Mesenchymal stem cell (in vitro differentiated cells and primary cell): ENCODE measurements at regions not wholly inside any gene's neighbourhood (a gene's known extent, or its start where the extent isn't known, plus 50 kb on each side); places are given as distances from the start of the nearest gene placed in this dataset.

Experiments
- DNase-seq: peaks from one replicate; pipeline ENCODE4 v3.0.0-alpha.2; 2013
- H2AFZ ChIP-seq: one replicate; pipeline ENCODE4 v1.6.1; 2013; ENCODE audit warnings: low read depth, mild to moderate bottlenecking, control low read depth, inconsistent platforms, low read length, moderate library complexity
- H2AK5ac ChIP-seq: 2 replicates; pipeline ENCODE4 v1.6.1; 2013; ENCODE audit warnings: low read length, moderate library complexity, mild to moderate bottlenecking, inconsistent platforms; ENCODE audit not compliant: severe bottlenecking
- H2BK120ac ChIP-seq: one replicate; pipeline ENCODE4 v1.6.1; 2013; ENCODE audit warnings: low read depth, mild to moderate bottlenecking, inconsistent platforms, low read length, moderate library complexity
- H2BK12ac ChIP-seq, 2 experiments: one replicate each; pipeline ENCODE4 v1.6.1; 2013; ENCODE audit warnings: inconsistent platforms in 2 of 2, low read length in 2 of 2, mild to moderate bottlenecking in 2 of 2, moderate library complexity in 2 of 2, control low read depth in 1 of 2
- H2BK15ac ChIP-seq: one replicate; pipeline ENCODE4 v1.6.1; 2013; ENCODE audit warnings: mild to moderate bottlenecking, low read depth, inconsistent platforms; ENCODE audit not compliant: poor library complexity, severe bottlenecking
- H2BK5ac ChIP-seq: 2 replicates; pipeline ENCODE4 v1.6.1; 2013; ENCODE audit warnings: low read depth, mild to moderate bottlenecking, low read length, control low read depth, inconsistent platforms; ENCODE audit not compliant: poor library complexity, severe bottlenecking
- H3K14ac ChIP-seq, 2 experiments: one replicate each; pipeline ENCODE4 v1.6.1; 2013; ENCODE audit warnings: inconsistent platforms in 2 of 2, low read length in 2 of 2, control low read depth in 1 of 2, mild to moderate bottlenecking in 1 of 2, moderate library complexity in 1 of 2
- H3K18ac ChIP-seq, 2 experiments: one replicate each; pipeline ENCODE4 v1.6.1; 2013; ENCODE audit warnings: inconsistent platforms in 2 of 2, low read length in 2 of 2, control low read depth in 1 of 2, low read depth in 1 of 2, mild to moderate bottlenecking in 1 of 2
- H3K23ac ChIP-seq, 2 experiments: one replicate each; pipeline ENCODE4 v1.6.1; 2013; ENCODE audit warnings: inconsistent platforms in 2 of 2, low read length in 2 of 2, mild to moderate bottlenecking in 2 of 2, moderate library complexity in 2 of 2, control low read depth in 1 of 2
- H3K27ac ChIP-seq: 2 replicates; pipeline ENCODE4 v1.5.1; 2013; ENCODE audit warnings: mild to moderate bottlenecking, moderate library complexity, low read length, control low read depth, inconsistent platforms; ENCODE audit not compliant: poor library complexity, severe bottlenecking
- H3K27me3 ChIP-seq, 2 experiments: 2 replicates each; pipeline versions ENCODE4 v1.6.1 to v1.7.0; 2013; ENCODE audit warnings: low read length in 2 of 2, mild to moderate bottlenecking in 2 of 2, moderate library complexity in 2 of 2, control low read depth in 1 of 2, inconsistent platforms in 1 of 2; ENCODE audit not compliant: control insufficient read depth in 1 of 2, insufficient read depth in 1 of 2
- H3K36me3 ChIP-seq, 2 experiments: 2 replicates each; pipeline versions ENCODE4 v1.6.1 to v1.7.0; 2013; ENCODE audit warnings: low read length in 2 of 2, control low read depth in 1 of 2, inconsistent platforms in 1 of 2, low read depth in 1 of 2, mild to moderate bottlenecking in 1 of 2; ENCODE audit not compliant: insufficient read depth in 2 of 2, control insufficient read depth in 1 of 2
- H3K4ac ChIP-seq, 2 experiments: one replicate each; pipeline ENCODE4 v1.6.1; 2013; ENCODE audit warnings: inconsistent platforms in 2 of 2, low read length in 2 of 2, mild to moderate bottlenecking in 2 of 2, moderate library complexity in 2 of 2, control low read depth in 1 of 2, low read depth in 1 of 2
- H3K4me1 ChIP-seq: 2 replicates; pipeline ENCODE4 v1.6.1; 2013; ENCODE audit warnings: low read depth, low read length, control low read depth; ENCODE audit not compliant: control insufficient read depth, insufficient read depth
- H3K4me2 ChIP-seq: 2 replicates; pipeline ENCODE4 v1.6.1; 2013; ENCODE audit warnings: low read length, mild to moderate bottlenecking, inconsistent platforms; ENCODE audit not compliant: poor library complexity, severe bottlenecking
- H3K4me3 ChIP-seq, 2 experiments: 2 replicates each; pipeline versions ENCODE4 v1.5.1 to v1.7.0; 2013; ENCODE audit warnings: low read length in 2 of 2, mild to moderate bottlenecking in 2 of 2, control low read depth in 1 of 2, low read depth in 1 of 2; ENCODE audit not compliant: insufficient read depth in 1 of 2
- H3K79me1 ChIP-seq: replicated peaks from 2 replicates; pipeline ENCODE4 v1.6.1; 2013; ENCODE audit warnings: mild to moderate bottlenecking, control low read depth, low read length, inconsistent platforms; ENCODE audit not compliant: poor library complexity, severe bottlenecking
- H3K9ac ChIP-seq: 2 replicates; pipeline ENCODE4 v1.7.0; 2013; ENCODE audit warnings: mild to moderate bottlenecking, low read length, moderate library complexity
- H3K9me3 ChIP-seq: 2 replicates; pipeline ENCODE4 v1.7.0; 2013; ENCODE audit warnings: mild to moderate bottlenecking, low read length; ENCODE audit not compliant: control insufficient read depth
- H4K8ac ChIP-seq: one replicate; pipeline ENCODE4 v1.6.1; 2013; ENCODE audit warnings: inconsistent platforms, mild to moderate bottlenecking, low read length, moderate library complexity
- H4K91ac ChIP-seq: one replicate; pipeline ENCODE4 v1.6.1; 2013; ENCODE audit warnings: mild to moderate bottlenecking, low read length, inconsistent platforms
- WGBS: methylation state at CpG from one replicate; pipeline ENCODE4 v1.1.7; 2013; ENCODE audit warnings: mixed read lengths; 5-methylcytosine and 5-hydroxymethylcytosine counted together

GRCh38 chr15:47988564-47988963 lies 132.2 kb upstream of the SLC24A5 start:
- no peak overlapping the region for H3K14ac ChIP-seq
- H2BK12ac ChIP-seq = no peak overlapping the region
- H2BK120ac ChIP-seq = no peak overlapping the region
- no peak overlapping the region for H3K23ac ChIP-seq
- H3K4ac ChIP-seq = no peak overlapping the region
- no peak overlapping the region for H3K4me3 ChIP-seq
- no peak overlapping the region for H3K27ac ChIP-seq
- H3K36me3 ChIP-seq = no peaks in the 10 kb centered on the region
- H4K8ac ChIP-seq = no peak overlapping the region
- H3K9me3 ChIP-seq = no peaks in the 10 kb centered on the region
- no peak overlapping the region for H4K91ac ChIP-seq
- no peak overlapping the region for H2BK15ac ChIP-seq
- WGBS = 82% methylated on average over 1 of the region's 1 CpG
- no peaks in the 10 kb centered on the region for H3K27me3 ChIP-seq
- H2AFZ ChIP-seq = no peak overlapping the region
- H2BK5ac ChIP-seq = no peak overlapping the region
- H3K18ac ChIP-seq = no peak overlapping the region
- DNase-seq = no peak
- H3K4me1 ChIP-seq = no peaks in the 10 kb centered on the region
- no peak overlapping the region for H3K9ac ChIP-seq
- H2AK5ac ChIP-seq = no peak overlapping the region
- no peaks in the 10 kb centered on the region for H3K79me1 ChIP-seq
- H3K4me2 ChIP-seq = no peak overlapping the region

DNA sequence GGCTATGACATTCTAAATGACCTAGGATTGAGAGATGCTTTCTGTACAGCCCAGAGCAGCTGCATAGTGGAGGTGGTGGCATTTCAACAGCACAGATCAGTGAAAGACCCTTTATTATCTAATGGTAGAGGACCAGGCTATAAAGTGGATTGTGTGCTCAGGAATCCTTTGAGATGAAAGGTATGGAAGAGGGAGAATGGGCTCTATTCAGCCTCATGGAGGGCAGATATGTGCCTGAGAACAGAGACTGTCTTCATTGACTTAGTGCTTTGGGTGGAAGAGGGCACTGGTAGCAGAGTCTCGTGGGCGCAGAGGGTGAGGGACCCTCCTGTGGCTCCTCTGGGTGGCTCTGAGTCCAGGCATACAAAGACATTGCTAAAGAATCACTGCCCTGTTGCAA lies 130.0 kb upstream of the SLC24A5 start:
- H3K4me2 ChIP-seq = no peak overlapping the region
- no peak overlapping the region for H3K27ac ChIP-seq
- H3K79me1 ChIP-seq = no peaks in the 10 kb centered on the region
- DNase-seq = peak; percentile 2
- H3K27me3 ChIP-seq = no peaks in the 10 kb centered on the region
- no peak overlapping the region for H2AFZ ChIP-seq
- H4K91ac ChIP-seq = peak overlapping the region; percentile 6
- no peaks in the 10 kb centered on the region for H3K36me3 ChIP-seq
- no peaks in the 10 kb centered on the region for H3K4me1 ChIP-seq
- peak overlapping the region; percentile 1 for H2BK120ac ChIP-seq
- H3K9ac ChIP-seq = no peak overlapping the region
- no peak overlapping the region for H2BK5ac ChIP-seq
- no peaks in the 10 kb centered on the region for H3K9me3 ChIP-seq
- peak overlapping the region in 1 of 2 experiments; percentile 76 for H2BK12ac ChIP-seq
- H3K18ac ChIP-seq = peak overlapping the region; percentile 22 to 45
- peak overlapping the region; percentile 52 for H4K8ac ChIP-seq
- H3K14ac ChIP-seq = no peak overlapping the region
- WGBS = 100% methylated on average over 2 of the region's 2 CpGs
- no peak overlapping the region for H3K4ac ChIP-seq
- H3K23ac ChIP-seq = no peak overlapping the region
- H3K4me3 ChIP-seq = no peak overlapping the region
- peak overlapping the region; percentile 44 for H2BK15ac ChIP-seq
- H2AK5ac ChIP-seq = no peak overlapping the region

DNA sequence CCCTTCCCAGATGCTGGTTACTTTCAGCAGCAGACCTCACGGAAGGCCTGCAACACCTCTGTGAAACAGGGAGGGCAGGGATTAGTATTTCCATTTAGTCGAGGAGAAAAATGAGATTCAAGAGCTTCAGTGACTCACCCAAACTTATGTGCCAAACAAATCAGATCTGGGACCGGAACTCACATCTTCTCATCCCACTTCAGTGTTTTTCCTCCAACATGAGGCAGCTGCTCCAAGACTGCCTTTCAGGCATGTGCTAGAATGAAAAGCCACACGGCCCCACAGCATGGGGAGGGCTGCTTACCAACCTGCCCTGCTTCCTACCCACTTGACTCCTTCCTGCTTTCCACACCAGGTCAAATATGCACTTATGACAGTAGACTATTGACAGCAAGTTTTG lies 129.4 kb upstream of the SLC24A5 start:
- no peaks in the 10 kb centered on the region for H3K27me3 ChIP-seq
- H3K4me3 ChIP-seq = no peak overlapping the region

DNA sequence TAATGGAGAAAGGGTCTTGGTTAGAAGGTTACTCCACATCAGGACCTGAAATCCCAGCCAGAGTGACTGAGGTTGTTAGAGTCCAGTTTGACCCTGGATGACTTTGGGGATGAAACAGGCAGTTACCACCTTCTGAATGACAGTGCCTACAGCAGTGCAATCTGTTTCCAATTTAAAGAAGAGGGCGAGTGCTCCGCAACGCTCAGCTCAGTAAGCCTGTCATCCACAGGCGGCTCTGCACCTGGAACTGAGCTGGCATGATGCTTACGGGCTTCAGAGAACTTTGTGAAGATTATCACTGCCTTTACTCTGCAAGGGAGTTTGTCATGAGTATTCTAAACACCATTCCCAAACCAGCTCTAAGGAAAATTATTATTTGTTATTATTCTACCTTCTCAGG lies 127.7 kb upstream of the SLC24A5 start:
- no peak overlapping the region for H2BK15ac ChIP-seq
- H2AK5ac ChIP-seq = no peak overlapping the region
- no peak overlapping the region for H3K14ac ChIP-seq
- no peak overlapping the region for H3K18ac ChIP-seq
- no peak overlapping the region for H2BK12ac ChIP-seq
- H4K91ac ChIP-seq = no peak overlapping the region
- H3K27ac ChIP-seq = no peak overlapping the region
- H3K4me2 ChIP-seq = no peak overlapping the region
- no peak overlapping the region for H2AFZ ChIP-seq
- H3K27me3 ChIP-seq = no peaks in the 10 kb centered on the region
- no peak overlapping the region for H3K23ac ChIP-seq
- no peak overlapping the region for H3K4ac ChIP-seq
- H3K9ac ChIP-seq = no peak overlapping the region
- H2BK5ac ChIP-seq = no peak overlapping the region
- no peaks in the 10 kb centered on the region for H3K36me3 ChIP-seq
- WGBS = 89% methylated on average over 5 of the region's 5 CpGs
- no peaks in the 10 kb centered on the region for H3K9me3 ChIP-seq
- DNase-seq = no peak
- H3K4me3 ChIP-seq = no peak overlapping the region
- H4K8ac ChIP-seq = no peak overlapping the region
- H2BK120ac ChIP-seq = no peak overlapping the region
- H3K4me1 ChIP-seq = no peaks in the 10 kb centered on the region
- H3K79me1 ChIP-seq = no peaks in the 10 kb centered on the region

More for the DNA sequence above, 129.4 kb upstream of the SLC24A5 start:
- DNase-seq = peak; percentile 83
- no peaks in the 10 kb centered on the region for H3K4me1 ChIP-seq
- peak overlapping the region; percentile 22 to 61 for H3K18ac ChIP-seq
- H4K8ac ChIP-seq = peak overlapping the region; percentile 52
- 41% methylated on average over 4 of the region's 4 CpGs for WGBS
- H3K14ac ChIP-seq = no peak overlapping the region
- no peaks in the 10 kb centered on the region for H3K79me1 ChIP-seq
- H3K4me2 ChIP-seq = no peak overlapping the region
- peak overlapping the region; percentile 31 for H4K91ac ChIP-seq
- peak overlapping the region in 1 of 2 experiments; percentile 31 for H3K4ac ChIP-seq
- H2BK5ac ChIP-seq = no peak overlapping the region
- H2BK15ac ChIP-seq = no peak overlapping the region
- no peaks in the 10 kb centered on the region for H3K9me3 ChIP-seq
- H3K9ac ChIP-seq = no peak overlapping the region
- no peak overlapping the region for H3K23ac ChIP-seq
- no peak overlapping the region for H3K27ac ChIP-seq
- no peak overlapping the region for H2AFZ ChIP-seq
- H3K36me3 ChIP-seq = no peaks in the 10 kb centered on the region
- no peak overlapping the region for H2AK5ac ChIP-seq
- H2BK120ac ChIP-seq = no peak overlapping the region
- peak overlapping the region in 1 of 2 experiments; percentile 71 for H2BK12ac ChIP-seq
